GM23338 (cell line): ENCODE measurements at regions not wholly inside any gene's neighbourhood (a gene's known extent, or its start where the extent isn't known, plus 50 kb on each side); places are given as distances from the start of the nearest gene placed in this dataset.

Experiments used
- ATAC-seq: fragments of 200-7000 bp; cut with Tn5 transposase; 3 replicates; pipeline ENCODE4 v1.9.1; 2020
- DNase-seq: peaks from one replicate; pipeline ENCODE4 v3.0.0-alpha.2; 2015; ENCODE audit warnings: low spot score
- H2AFZ ChIP-seq: fragments of 200-600 bp; sonication (generic); 2 replicates; pipeline ENCODE4 v1.8.0; 2016; ENCODE audit warnings: antibody characterized with exemption, mild to moderate bottlenecking, moderate library complexity
- H3F3A ChIP-seq: fragments of 200-600 bp; sonication (generic); replicated peaks from 2 replicates; pipeline ENCODE4 v1.8.0; 2017; ENCODE audit warnings: antibody characterized with exemption, mixed run types, low read depth
- H3K27ac ChIP-seq: fragments of 200-600 bp; sonication (generic); 2 replicates; pipeline ENCODE4 v1.6.1; 2016; ENCODE audit warnings: low read depth
- H3K27me3 ChIP-seq: fragments of 200-600 bp; sonication (generic); 2 replicates; pipeline ENCODE4 v1.8.0; 2016; ENCODE audit warnings: mild to moderate bottlenecking, mixed run types, moderate library complexity; ENCODE audit not compliant: insufficient read depth
- H3K36me3 ChIP-seq: fragments of 200-600 bp; sonication (generic); 2 replicates; pipeline ENCODE4 v1.8.0; 2016; ENCODE audit warnings: mild to moderate bottlenecking; ENCODE audit not compliant: insufficient read depth
- H3K4me1 ChIP-seq: fragments of 200-600 bp; sonication (generic); 2 replicates; pipeline ENCODE4 v1.8.0; 2016; ENCODE audit warnings: mild to moderate bottlenecking, moderate library complexity; ENCODE audit not compliant: insufficient read depth
- H3K4me2 ChIP-seq: fragments of 200-600 bp; sonication (generic); 2 replicates; pipeline ENCODE4 v1.7.1; 2017; ENCODE audit warnings: mixed run types
- H3K4me3 ChIP-seq: fragments of 200-600 bp; sonication (generic); 2 replicates; pipeline ENCODE4 v1.6.1; 2016; ENCODE audit warnings: mixed run types
- H3K79me2 ChIP-seq: fragments of 200-600 bp; sonication (generic); replicated peaks from 2 replicates; pipeline ENCODE4 v1.8.0; 2017; ENCODE audit warnings: mild to moderate bottlenecking; ENCODE audit not compliant: insufficient read depth
- H3K9me2 ChIP-seq: fragments of 200-600 bp; sonication (generic); 2 replicates; pipeline ENCODE4 v1.8.0; 2017; ENCODE audit not compliant: insufficient read depth
- H4K20me1 ChIP-seq: fragments of 200-600 bp; sonication (generic); replicated peaks from 2 replicates; pipeline ENCODE4 v1.8.0; 2017; ENCODE audit warnings: mild to moderate bottlenecking; ENCODE audit not compliant: insufficient read depth
- H3K27ac Mint-ChIP-seq: 2 replicates; pipeline ENCODE4 v1.8.0; 2020; ENCODE audit warnings: inconsistent platforms, mild to moderate bottlenecking, moderate library complexity, mixed read lengths
- H3K27me3 Mint-ChIP-seq: 3 replicates; pipeline ENCODE4 v1.8.0; 2022; ENCODE audit warnings: low read depth, mild to moderate bottlenecking, moderate library complexity, mixed read lengths, inconsistent platforms; ENCODE audit not compliant: insufficient read depth, poor library complexity
- H3K36me3 Mint-ChIP-seq: 3 replicates; pipeline ENCODE4 v1.8.0; 2021; ENCODE audit warnings: low read depth, mild to moderate bottlenecking, inconsistent platforms, moderate library complexity, mixed read lengths
- H3K4me1 Mint-ChIP-seq: 3 replicates; pipeline ENCODE4 v1.8.0; 2020; ENCODE audit warnings: mild to moderate bottlenecking, inconsistent platforms, mixed read lengths
- H3K4me3 Mint-ChIP-seq: 3 replicates; pipeline ENCODE4 v1.8.0; 2021; ENCODE audit warnings: moderate library complexity, mild to moderate bottlenecking, inconsistent platforms, mixed read lengths
- H3K9me3 Mint-ChIP-seq: 3 replicates; pipeline ENCODE4 v1.8.0; 2020; ENCODE audit warnings: moderate library complexity, mild to moderate bottlenecking, inconsistent platforms, mixed read lengths
- CTCF ChIP-seq, 2 experiments: fragments of 200-600 bp in 1 of 2; sonication (generic) in 1 of 2; conservative IDR thresholded peaks; 2 replicates each; pipeline versions ENCODE4 v1.5.1 to v1.6.1; 2016 to 2017; ENCODE audit warnings: antibody characterized with exemption in 2 of 2, low read depth in 2 of 2, mild to moderate bottlenecking in 2 of 2, moderate library complexity in 1 of 2
- ETS1 ChIP-seq: IDR thresholded peaks from 2 replicates; pipeline ENCODE4 v1.6.1; 2016; ENCODE audit warnings: antibody characterized with exemption
- EZH2phosphoT487 ChIP-seq: fragments of 200-600 bp; sonication (generic); IDR thresholded peaks from one replicate; pipeline ENCODE4 v1.8.1; 2018; ENCODE audit warnings: antibody characterized with exemption; ENCODE audit not compliant: unreplicated experiment
- NANOG ChIP-seq: IDR thresholded peaks from 2 replicates; pipeline ENCODE4 v1.6.1; 2016; ENCODE audit warnings: antibody characterized with exemption, borderline replicate concordance
- REST ChIP-seq: IDR thresholded peaks from one replicate; pipeline ENCODE4 v1.6.1; 2018; ENCODE audit warnings: antibody characterized with exemption; ENCODE audit not compliant: unreplicated experiment
- STAT1 ChIP-seq: IDR thresholded peaks from one replicate; pipeline ENCODE4 v1.6.1; 2016; ENCODE audit warnings: antibody characterized with exemption; ENCODE audit not compliant: unreplicated experiment
- ZNF331 ChIP-seq: fragments of 250-450 bp; sonication (Bioruptor Pico); IDR thresholded peaks from 2 replicates; pipeline ENCODE4 v1.5.0; 2020; ENCODE audit warnings: low read depth, mild to moderate bottlenecking, moderate library complexity

GRCh38 chr18:71689416-71690160 is 854.6 kb downstream of the CBLN2 start:
- H3K27ac Mint-ChIP-seq: no peak overlapping the region
- no peaks in the 10 kb centered on the region for H3K9me2 ChIP-seq
- no peaks in the 10 kb centered on the region for H3K4me1 Mint-ChIP-seq
- no peak for ATAC-seq
- H3K4me3 Mint-ChIP-seq: no peak overlapping the region
- H3K27me3 Mint-ChIP-seq: no peaks in the 10 kb centered on the region
- H3K36me3 ChIP-seq: peaks cover 15% of the 10 kb centered on the region; the same call in 1 of the 2 replicates
- H3K27me3 ChIP-seq: no peaks in the 10 kb centered on the region
- no peak overlapping the region for H3K4me2 ChIP-seq
- no peak overlapping the region for H2AFZ ChIP-seq
- no peak overlapping the region for H3K4me3 ChIP-seq
- H3K27ac ChIP-seq: no peak overlapping the region
- H3K4me1 ChIP-seq: no peaks in the 10 kb centered on the region
- H3K36me3 Mint-ChIP-seq: peaks cover 21% of the 10 kb centered on the region
- no peak for DNase-seq
- no peaks in the 10 kb centered on the region for H3K79me2 ChIP-seq
- no peaks in the 10 kb centered on the region for H4K20me1 ChIP-seq
- H3K9me3 Mint-ChIP-seq: peaks cover 92% of the 10 kb centered on the region
- H3F3A ChIP-seq: no peaks in the 10 kb centered on the region
- no peak for TF ChIP-seq ETS1
- TF ChIP-seq CTCF (conservative IDR thresholded peaks at IDR 0.05; ENCODE audit: low read depth in 2 of 2): no peak
- TF ChIP-seq NANOG: no peak
- no peak for TF ChIP-seq STAT1
- TF ChIP-seq EZH2phosphoT487: no peak
- TF ChIP-seq REST: no peak

GRCh38 chr18:71682591-71682990 is 861.6 kb downstream of the CBLN2 start:
- Histone ChIP-seq H3K36me3 (peaks cover 3% of the 10 kb centered on the region; the same call in 1 of the 2 replicates), H3K79me2 (no peaks in the 10 kb centered on the region), H3K27me3 (no peaks in the 10 kb centered on the region), H3K4me2 (no peak overlapping the region), H3K27ac (no peak overlapping the region), H3K4me3 (no peak overlapping the region), H3K4me1 (no peaks in the 10 kb centered on the region), H4K20me1 (no peaks in the 10 kb centered on the region), H3F3A (no peaks in the 10 kb centered on the region), H2AFZ (no peak overlapping the region), H3K9me2 (no peaks in the 10 kb centered on the region)
- no peak overlapping the region for H3K4me3 Mint-ChIP-seq
- no peaks in the 10 kb centered on the region for H3K27me3 Mint-ChIP-seq
- ATAC-seq (no peak), DNase-seq (no peak)
- H3K27ac Mint-ChIP-seq: no peak overlapping the region
- H3K4me1 Mint-ChIP-seq: no peaks in the 10 kb centered on the region
- peaks cover 35% of the 10 kb centered on the region for H3K36me3 Mint-ChIP-seq
- peaks cover 81% of the 10 kb centered on the region for H3K9me3 Mint-ChIP-seq
- no peak for TF ChIP-seq ZNF331
- no peak for TF ChIP-seq CTCF (conservative IDR thresholded peaks at IDR 0.05; ENCODE audit: low read depth in 2 of 2)
